ENCODE measurements at regions not wholly inside any gene's neighbourhood (a gene's known extent, or its start where the extent isn't known, plus 50 kb on each side); places are given as distances from the start of the nearest gene placed in this dataset.
"Not testable (repeated sequence)": the region's sequence is repeated elsewhere in the genome, so short reads cannot be mapped to it uniquely, and the experiment has no call there.

GRCh38 chr5:110257971-110258370, 468.5 kb downstream of the TMEM232 start:
- DNase-seq, result no peak

DNA sequence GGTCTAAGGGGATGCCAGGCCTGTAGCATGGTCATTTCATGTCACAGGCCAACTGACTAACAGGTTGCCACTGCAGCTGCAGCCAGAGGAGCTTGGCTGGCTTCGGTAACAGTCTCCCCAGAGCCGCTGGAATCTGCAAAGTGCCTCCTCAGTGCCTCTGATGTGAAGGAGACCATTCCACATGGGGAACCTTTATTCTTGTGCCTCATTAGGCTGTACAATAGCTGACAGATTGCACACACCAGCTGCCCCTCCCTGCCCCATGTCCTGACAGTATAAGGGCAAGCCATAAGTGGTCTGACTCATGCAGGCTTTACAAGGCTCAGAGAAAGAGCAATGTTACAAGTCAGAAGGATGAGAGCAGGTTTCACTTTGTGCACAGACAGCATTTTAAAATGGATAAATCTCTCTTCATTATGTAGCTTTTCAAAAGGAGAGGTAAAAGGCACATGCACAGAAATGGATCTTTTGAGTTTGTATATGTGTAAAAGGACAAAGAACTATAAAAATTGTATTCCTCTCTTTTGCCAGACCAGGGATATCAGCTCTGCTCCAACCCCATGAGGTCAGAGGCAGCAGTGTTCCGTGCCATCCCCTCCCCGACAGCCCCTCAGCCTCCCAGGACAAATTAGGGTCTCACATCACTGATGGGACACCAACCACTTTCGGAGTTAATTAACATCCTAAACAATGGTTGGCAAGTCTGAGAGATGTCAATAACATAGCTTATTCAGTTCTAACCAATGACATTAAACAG, 467.8 kb downstream of the TMEM232 start:
- no peak for DNase-seq

DNA sequence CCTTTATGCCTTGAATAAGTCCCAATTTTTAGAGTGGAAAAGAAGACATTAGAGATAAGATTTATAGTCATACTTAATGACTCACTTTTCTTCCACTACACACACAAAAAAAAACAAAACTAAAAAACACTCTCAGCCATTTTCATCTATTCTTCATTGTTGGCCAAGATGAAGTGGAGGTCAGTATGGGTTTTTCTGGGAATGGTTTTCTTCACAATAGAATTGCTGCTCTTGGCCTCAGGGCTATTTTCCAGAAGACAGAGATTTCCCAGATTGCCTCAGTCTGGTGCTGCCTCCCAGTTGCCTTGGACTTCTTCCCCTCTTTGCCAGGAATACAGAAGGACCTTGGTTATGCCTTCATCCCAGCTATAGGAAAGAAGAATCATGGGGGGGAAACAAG, 463.7 kb downstream of the TMEM232 start:
- no peak for DNase-seq

DNA sequence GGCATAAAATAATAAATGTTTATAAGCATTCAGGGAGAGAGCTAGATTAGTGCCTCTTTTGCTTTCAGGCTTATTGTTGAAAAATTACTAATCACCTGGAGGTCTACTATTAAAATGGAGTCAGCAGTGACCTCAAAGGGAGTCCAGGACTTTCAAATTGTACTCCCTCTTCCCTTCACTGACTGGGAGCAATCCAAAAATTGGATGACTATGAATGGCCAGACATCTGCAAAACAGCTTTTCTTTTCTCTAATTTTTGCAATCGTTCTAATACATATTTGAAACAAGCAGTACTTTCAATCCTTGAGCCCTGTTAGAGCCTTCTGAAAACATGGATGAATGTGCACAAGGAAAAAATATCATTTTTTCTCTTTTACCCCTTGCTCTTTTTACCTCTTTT, 461.8 kb downstream of the TMEM232 start:
- no peak for DNase-seq

DNA sequence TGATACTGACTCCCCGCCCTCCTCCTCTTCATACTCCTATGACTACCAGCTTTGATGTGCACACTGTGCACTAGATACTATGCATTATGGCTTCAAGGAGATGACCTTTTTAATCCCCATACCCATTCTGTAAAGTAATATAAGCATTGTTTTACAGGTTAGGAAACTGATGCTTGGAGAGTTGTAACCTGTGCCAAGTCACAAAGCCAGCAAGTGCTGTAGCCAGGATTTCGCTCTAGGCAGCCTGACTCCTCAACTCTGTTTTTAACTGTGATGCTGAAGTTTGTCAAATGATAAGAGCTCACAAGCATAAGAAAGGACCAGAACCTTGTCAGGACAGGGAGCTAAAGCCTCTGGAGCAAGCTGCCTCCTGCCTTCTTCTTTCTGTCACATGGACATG, 461.3 kb downstream of the TMEM232 start:
- no peak for DNase-seq

GRCh38 chr5:110267714-110268113, 458.8 kb downstream of the TMEM232 start:
- no peak for DNase-seq

DNA sequence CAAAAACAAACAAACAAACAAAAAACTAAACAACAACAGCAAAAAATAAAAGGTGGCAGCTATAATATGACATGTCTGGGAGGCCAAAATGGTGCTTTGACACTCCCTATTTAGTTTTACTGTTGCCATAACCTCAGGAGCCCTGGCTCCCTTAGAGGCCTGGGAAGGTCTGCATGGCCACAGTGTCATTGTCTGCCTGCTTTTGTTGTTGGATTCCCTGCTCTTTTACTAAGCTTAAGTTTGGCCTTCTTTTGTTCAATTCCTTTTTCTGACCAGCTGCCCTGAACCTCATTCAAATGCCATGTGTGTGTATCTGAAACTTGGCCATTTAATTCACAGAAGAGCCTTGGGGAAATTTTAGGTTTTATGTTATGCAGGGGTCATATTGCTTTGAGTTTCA, 458.2 kb downstream of the TMEM232 start:
- DNase-seq, result no peak

DNA sequence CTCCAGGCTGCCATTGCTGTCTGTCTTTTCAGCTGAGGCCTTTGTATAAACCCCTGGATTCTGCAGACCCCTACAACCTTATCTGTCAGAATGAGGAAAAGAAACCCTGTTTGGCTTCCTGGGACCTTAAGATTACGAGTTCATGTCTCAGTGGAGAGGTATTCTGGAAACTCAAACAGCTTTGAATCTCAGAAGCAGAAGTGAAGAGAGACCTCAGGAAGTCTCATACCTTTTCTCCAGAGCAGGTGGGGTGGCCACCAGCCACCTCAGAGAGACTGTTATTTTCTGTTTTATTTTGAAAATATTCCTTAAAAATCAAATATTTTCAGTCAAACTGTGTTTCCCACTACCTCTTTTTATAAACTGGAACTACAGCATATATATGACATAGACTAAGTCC, 457.5 kb downstream of the TMEM232 start:
- DNase-seq, result no peak

- DNase-seq, result no peak
Observed at GRCh38 chr5:110269478-110270142, 456.9 kb downstream of the TMEM232 start.

DNA sequence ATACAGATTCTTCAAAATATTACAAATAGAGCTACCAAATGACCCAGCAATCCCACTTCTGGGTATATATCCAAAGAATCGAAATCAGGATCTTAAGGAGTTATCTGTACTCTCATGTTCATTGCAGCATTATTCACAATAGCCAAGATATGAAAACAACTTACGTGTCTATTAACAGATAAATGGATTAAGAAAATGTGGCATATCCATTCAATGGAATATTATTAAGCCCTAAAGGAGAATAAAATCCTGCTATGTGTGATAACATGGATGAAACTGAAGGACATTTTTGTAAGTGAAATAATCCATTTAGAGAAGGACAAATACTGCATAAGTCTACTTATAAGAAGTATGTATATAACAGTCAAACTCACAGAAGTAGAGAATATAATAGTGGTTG, 450.6 kb downstream of the TMEM232 start:
- DNase-seq, result no peak

GRCh38 chr5:110278449-110278848, 448.0 kb downstream of the TMEM232 start:
- not testable (repeated sequence) for DNase-seq

GRCh38 chr5:110284121-110284520, 442.4 kb downstream of the TMEM232 start:
- not testable (repeated sequence) for DNase-seq

DNA sequence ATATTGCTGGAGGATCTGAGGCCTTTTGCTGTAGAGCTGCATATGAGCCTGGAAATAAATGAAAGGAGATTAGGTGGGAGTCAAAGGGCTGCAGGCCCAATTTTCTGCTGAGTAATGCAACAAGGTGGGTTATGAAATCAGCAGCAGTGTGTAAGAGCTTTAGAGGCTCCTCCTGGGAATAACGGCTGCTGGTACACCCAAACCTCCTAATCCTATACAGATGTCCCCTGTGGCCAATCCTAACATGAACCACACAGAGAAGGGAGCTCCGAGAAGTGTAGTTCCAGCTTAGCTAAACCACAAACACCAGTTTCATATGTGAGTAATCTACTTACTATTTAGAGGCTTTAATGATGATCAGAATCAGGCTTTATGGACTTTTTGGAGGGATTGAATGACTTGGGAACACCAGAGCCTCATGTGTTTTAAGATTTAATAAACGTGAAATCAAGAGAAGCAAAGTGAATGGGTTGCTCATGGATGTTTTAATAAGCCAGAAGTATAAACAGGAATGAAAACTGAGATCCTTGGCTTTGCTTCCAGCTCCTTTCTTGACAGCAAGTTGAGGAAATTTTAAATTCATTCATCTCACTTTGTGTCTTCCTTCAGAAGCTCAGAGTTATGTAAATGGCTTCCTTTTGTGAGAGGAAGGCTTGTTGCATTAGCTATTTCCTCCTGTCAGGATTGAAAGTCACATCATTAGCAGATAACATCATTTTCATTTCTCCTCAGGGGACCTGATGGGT, 437.5 kb downstream of the TMEM232 start:
- DNase-seq, result no peak

DNA sequence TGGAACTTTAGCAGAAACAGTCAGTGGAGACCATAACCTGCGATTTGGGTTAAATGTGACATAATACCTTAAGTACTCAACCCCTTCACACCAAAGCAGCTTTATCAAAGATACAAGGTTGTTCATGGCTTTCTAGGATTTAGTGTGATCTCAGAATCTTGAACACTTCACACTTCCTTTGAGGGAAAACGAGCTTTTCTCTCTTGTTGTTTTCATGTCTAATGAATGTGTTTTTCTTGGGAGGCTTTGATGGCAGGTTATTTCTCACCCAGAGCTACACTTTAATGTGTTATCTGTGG, 437.0 kb downstream of the TMEM232 start:
- DNase-seq, result no peak

DNA sequence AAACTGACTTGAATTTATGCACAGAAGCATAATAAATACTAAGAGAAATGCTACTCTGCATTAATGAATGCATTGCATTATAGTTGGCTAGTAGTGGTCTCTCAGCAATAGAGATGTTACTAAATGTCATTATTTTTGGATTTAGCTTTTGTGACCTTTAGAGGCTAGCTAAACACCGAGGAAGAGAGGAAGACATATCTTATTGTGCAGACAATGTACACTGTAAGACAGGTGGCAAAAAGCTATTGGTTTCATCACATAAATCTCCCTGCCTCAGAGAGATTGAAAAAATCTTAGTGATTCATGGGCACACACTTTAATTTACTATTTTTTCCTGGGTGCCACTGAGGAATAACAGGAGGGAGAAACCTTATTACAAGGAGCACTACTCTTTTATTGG, 435.9 kb downstream of the TMEM232 start:
- DNase-seq, result no peak

DNA sequence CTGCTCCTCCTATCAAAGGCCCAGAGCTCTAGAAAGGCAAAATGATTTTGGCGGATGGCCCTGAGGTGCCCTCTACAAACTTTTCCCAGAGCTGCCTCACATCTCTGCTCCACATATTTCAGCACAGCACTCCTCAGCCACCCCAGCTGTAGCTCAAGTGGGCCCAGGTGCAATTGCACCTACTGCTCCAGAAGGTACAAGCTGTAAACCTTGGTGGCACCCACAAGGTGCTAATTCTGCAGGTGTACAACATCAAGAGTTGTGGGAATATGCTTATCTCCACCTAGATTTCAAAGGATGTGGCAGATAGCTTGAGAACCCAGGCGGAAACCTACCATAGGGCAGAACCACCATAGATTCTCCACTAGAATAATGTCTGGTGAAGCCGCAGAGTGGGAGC, 432.2 kb downstream of the TMEM232 start:
- no peak for DNase-seq

GRCh38 chr5:110297152-110297670, 429.3 kb downstream of the TMEM232 start:
- DNase-seq, result no peak

DNA sequence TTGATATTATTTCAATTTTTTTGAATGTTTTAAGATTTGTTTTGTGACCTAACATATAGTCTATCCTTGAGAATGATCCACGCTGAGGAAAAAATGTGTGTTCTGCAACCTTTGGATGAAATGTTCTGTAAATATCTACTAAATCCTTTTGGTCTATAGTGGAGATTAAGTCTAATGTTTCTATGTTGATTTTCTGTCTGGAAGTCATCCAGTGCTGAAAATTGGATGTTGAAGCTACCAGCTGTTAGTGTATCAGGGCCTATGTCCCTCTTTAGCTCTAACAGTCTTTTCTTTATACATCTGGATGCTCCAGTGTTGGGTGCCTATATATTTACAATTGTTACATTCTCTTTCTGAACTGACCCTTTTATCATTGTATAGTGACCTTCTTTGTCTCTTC, 422.3 kb downstream of the TMEM232 start:
- DNase-seq, result no peak

DNA sequence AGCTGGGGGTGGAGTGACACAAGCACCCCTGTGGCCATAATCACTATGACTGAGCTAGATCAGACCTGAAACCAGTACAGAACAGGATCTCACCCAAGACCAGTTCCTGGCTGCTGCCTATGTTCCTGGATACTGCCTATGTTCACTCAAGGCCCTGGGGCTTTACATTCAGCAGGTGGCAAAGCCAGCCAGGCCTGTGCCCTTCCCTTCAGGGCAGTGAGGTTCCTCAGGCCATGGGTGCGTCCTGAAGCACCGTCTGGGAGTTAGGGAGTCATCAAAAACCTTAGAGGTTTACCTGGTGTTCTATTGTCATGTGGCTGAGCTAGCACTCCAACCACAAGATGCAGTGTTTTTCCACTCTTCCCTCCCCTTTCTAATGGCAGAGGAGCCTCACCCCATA, 419.8 kb downstream of the TMEM232 start:
- DNase-seq, result no peak

GRCh38 chr5:110309222-110309621, 417.2 kb downstream of the TMEM232 start:
- DNase-seq, result no peak

- not testable (repeated sequence) for DNase-seq
Observed at GRCh38 chr5:110316566-110316965, 409.9 kb downstream of the TMEM232 start.

DNA sequence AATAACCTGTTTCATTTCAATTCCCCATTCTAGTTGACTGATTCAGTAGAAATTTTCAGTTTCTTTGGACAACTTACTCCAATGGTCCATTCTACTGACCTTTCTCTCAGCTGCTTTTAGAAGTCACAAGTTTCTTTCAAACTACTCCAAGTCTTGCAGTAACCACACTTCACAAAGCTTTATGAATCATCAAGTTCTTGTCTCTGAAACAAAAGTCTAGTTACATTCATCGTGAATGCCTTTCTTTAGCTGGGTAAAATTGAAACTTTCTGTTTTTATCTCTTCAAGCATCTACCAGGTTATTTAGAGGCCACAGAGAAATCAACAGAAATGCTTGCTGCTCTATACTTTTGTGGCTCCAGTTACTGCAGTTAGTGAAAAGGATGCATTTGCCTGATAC, 405.4 kb downstream of the TMEM232 start:
- DNase-seq, result no peak

GRCh38 chr5:110323357-110323756, 403.1 kb downstream of the TMEM232 start:
- DNase-seq, result no peak

GRCh38 chr5:110323832-110324231, 402.6 kb downstream of the TMEM232 start:
- DNase-seq, result no peak

Data from stimulated activated CD4-positive, alpha-beta T cell treated with anti-CD3 and anti-CD28 coated beads, Interleukin-2, amount 100 ng/mL, for 48 hours (primary cell).